ENCODE measurements at regions not wholly inside any gene's neighbourhood (a gene's known extent, or its start where the extent isn't known, plus 50 kb on each side); places are given as distances from the start of the nearest gene placed in this dataset.

DNA sequence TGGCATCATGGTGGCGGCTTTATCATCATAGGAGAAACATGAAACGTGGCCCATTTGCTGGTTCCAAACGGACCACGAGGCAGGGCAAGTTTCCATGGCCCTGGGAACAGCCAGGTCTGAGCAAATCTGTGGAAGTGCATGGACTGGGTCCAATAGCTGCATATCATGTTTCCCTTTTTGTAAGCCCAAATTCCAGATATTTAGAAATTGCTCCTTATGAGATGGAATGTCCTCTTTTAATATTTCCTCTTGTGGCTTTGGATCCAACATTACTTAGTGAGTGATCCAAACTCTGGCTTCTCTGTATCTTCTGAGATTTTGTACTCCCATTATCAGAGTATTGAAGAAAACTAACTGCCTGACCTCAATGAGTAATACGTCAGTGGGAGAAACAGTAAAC lies 79.8 kb upstream of the FBXL7 start:
- TF ChIP-seq POLR2AphosphoS5 (IDR thresholded peaks at IDR 0.05) (peak in 1 of 4 donors; percentile 21), POLR2A (IDR thresholded peaks at IDR 0.05) (no peak), EP300 (IDR thresholded peaks at IDR 0.05) (no peak)
- TF ChIP-seq, protein P1, sequence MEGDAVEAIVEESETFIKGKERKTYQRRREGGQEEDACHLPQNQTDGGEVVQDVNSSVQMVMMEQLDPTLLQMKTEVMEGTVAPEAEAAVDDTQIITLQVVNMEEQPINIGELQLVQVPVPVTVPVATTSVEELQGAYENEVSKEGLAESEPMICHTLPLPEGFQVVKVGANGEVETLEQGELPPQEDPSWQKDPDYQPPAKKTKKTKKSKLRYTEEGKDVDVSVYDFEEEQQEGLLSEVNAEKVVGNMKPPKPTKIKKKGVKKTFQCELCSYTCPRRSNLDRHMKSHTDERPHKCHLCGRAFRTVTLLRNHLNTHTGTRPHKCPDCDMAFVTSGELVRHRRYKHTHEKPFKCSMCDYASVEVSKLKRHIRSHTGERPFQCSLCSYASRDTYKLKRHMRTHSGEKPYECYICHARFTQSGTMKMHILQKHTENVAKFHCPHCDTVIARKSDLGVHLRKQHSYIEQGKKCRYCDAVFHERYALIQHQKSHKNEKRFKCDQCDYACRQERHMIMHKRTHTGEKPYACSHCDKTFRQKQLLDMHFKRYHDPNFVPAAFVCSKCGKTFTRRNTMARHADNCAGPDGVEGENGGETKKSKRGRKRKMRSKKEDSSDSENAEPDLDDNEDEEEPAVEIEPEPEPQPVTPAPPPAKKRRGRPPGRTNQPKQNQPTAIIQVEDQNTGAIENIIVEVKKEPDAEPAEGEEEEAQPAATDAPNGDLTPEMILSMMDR (IDR thresholded peaks at IDR 0.05), result no peak

Measured in sigmoid colon (tissue), 4 donors.